ENCODE measurements at regions not wholly inside any gene's neighbourhood (a gene's known extent, or its start where the extent isn't known, plus 50 kb on each side); places are given as distances from the start of the nearest gene placed in this dataset.

DNA sequence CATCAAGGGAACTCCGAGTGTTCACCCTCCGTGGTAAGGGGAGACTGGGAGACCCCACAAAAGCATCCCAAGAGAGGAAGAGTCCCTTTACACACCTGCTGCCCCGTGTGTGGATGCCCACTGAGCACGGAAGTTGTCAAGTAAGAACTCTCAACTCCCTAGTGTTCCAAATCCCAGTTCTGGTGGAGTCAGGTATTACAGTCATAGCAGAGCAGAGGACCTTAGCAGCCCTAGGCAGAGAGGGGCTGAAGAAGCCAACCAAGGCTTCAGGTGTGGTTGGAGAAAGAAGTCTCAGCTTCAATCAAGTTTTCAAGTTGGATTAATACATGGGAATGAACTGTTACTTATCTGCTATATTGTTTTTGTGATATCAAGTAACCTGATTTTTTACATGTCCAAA lies 512.5 kb downstream of the RNF144A start:
- TF ChIP-seq YY1 (IDR thresholded peaks at IDR 0.05; ENCODE audit: insufficient read depth, insufficient read length) (no peak), SUZ12 (IDR thresholded peaks at IDR 0.05; ENCODE audit: extremely low read depth, insufficient read depth, insufficient read length) (no peak)

All from NT2/D1 (cell line).